ENCODE measurements at regions not wholly inside any gene's neighbourhood (a gene's known extent, or its start where the extent isn't known, plus 50 kb on each side); places are given as distances from the start of the nearest gene placed in this dataset.
"Not testable (repeated sequence)": the region's sequence is repeated elsewhere in the genome, so short reads cannot be mapped to it uniquely, and the experiment has no call there.

DNA sequence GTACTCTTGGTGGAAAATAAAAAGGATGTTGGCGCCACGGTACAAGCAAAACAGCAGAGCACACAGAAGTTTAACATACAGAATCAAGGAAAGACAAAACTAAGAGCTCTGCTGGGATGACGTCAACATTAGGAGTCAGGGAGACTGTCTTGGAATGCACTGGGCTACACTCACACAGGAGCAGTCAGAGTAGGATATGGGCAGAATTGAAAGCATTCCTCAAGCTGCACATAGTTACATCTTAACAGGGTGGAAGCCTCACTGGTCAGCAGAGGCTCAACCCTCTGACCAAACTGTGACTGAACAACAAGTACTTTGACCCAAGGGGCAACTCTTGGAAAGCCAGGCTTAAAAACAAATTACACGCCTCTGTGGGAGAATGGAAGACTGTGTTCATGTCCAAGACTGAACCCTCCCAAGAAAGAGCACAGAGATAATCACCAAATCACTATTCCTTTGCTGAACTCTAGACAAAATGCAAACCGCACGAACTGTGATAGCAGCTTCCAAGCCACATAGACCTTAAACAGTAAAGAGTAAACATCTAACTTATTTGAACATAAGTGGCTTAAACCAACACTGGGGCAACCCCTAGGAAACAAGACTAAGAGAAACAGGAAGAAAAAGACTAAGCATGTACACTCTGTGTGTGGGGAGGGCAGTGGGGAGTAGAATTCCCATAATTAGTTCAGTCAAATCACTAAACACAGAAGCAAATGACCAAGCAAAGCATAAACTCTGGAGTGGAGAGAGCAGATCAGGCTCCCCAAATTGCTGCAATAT, 772.7 kb downstream of the PRELID2 start:
- DNase-seq: no peak

DNA sequence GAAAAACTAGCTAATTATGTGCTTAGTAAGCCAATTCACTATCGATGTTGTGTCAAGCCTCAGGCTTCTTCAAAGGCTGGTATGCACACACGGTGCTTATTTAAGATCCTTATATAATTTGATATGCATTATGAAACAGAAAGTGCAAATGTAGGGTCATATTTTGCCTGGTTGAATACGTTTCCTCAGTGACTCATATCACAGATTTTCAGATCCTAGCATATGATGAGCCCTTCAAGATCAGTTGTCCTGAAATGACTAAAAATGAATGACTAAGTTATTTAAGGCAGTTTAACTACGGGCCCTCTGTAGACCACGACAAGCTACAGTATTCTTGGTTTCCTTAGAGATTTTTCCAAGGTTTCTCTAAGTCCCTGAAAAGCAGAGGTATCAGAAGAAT, 778.3 kb downstream of the PRELID2 start:
- no peak for DNase-seq

DNA sequence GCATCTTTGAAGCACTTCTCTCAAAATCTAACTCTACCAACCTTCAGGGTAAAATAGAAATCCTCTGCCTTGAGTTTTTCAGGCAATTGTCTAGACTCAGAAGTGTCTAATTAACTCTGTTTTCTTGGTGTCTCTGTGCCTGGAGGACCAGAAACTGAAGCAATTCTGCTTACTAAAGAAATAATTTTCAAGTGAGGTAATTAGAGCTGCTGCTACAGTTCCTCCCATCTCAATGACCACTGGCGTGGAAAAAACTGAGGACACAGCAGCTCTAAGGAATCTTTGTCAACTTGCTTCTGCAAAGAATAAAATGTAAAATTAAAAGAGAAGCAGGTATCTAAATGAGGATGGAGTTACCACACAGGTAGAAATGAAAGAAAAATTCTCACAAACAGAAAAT, 785.0 kb downstream of the PRELID2 start:
- no peak for DNase-seq

DNA sequence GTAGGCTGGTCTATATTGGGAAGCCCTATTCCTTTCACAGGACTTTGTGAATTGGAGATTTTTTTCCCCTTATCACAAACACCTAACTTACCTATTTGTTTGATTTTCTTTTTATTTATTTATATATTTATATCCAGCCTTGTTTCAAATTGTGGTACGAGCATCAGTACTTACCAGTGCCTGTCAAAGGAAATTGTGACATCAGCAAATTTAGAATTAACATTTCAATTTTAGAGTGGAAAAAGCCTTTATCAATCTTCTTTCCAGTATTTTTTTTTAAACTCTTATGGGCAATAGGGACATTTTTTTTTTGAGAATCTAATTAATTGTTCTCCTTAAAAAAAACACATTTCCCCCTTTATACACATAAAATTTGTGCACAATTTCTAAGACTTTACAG, 790.2 kb downstream of the PRELID2 start:
- no peak for DNase-seq

DNA sequence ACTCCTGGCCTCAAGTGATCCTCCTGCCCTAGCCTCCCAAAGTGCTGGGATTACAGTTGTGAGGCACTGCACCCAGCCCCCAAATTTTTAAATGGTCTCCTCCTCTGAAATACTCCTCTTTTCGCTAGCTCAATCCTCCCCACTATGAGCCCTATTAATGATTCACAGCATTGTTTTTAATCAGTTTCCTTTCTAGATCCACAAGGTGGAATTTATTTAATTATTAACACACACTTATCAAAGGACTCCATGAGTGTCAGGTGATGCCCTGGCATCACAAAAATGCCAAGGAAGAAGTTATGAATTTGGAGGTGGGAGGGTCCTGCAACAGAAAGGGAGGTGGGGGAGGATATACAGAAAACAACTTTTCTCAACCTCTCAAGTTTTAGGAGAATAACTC, 806.5 kb downstream of the PRELID2 start:
- DNase-seq: no peak

DNA sequence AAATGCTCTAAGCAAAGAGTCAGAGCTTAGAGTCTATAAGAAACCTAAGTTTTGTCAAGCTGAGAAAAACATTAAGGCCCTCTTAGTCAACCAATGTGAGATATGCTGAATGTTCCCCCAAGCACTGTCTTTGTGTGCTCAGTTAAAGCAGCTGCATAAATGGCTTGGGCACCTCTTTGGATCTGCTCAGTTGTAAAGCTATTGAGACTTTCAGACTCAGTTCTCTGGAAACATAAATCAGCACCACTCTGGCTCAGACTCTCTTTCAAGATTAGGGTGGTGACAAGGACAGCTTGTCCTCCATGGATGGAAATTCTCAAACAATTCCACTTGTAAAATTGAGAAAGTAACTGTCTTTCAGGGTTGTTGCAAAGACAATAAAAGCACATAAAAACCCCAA, 807.9 kb downstream of the PRELID2 start:
- DNase-seq: no peak

DNA sequence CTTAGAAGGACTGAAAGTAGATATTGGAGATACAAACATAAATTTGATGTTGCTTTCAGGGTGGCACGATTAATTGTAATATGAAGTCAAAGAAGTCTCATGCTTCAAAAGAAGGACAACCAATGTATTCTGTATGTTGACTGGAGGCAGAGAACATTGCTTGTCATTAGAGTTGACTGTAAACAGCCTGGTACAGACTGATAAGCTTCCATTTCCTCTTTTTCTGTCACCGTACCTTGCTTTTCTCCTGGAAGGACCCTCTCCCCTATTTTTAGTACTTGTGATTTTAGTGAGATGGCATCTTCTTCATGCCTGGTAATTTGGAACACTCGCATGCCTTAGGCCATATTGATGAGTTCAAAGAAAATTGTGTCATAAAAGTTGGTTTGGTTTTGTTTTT, 809.4 kb downstream of the PRELID2 start:
- DNase-seq: no peak

DNA sequence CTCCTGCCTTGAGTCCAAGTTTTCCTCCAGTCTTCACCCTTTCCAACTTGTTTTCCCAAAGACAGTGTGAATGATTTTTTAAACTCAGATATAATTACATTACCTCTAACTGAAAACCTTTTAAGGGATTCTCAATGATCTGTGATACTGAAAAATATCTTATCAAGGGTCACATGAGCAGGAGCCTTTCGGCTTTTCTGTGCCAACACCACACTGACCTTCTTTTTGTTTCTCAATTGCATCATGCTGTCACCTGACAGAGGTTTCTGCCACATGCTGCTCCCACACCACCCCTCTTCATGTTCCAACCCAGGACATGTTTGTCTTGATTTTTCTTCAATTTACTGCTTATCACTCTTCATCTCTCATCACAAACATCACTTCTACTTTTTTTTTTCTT, 820.0 kb downstream of the PRELID2 start:
- no peak for DNase-seq

DNA sequence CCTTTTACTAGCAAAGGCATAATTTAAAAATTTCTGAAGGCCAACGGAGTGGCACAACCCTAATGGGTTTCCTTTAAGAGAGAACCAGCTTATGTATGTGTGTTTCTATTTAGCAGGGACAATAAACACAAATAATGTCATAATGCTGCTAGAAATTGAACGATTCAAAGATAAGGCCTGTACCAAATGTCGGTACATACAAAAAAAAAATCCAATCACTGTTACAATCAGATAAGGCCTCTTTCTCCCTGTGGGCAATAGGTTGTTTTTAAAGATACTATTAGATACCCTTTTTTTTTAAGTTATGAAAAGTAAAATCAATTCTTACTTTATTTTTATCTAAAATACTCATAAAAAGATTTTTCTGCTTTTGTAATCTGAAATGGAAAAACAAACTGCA, 821.0 kb downstream of the PRELID2 start:
- DNase-seq: no peak

DNA sequence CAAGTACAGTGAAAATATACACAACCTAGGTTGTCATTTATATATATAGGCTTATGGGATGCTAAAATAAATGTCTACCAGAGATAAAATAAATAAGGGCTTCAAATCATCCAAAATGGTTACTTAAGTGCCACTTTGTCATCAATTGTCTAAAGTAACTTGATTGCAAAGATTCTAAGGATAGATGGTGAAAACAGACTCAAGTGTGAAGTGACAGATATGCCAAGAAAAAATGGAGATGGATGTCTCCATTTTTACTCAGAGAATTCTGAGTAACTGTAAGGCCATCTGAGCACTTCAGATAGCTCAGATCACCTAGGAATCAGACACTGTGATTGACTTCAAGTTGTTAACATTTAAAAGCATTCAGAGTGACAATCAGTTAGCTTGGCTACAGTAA, 824.3 kb downstream of the PRELID2 start:
- no peak for DNase-seq

DNA sequence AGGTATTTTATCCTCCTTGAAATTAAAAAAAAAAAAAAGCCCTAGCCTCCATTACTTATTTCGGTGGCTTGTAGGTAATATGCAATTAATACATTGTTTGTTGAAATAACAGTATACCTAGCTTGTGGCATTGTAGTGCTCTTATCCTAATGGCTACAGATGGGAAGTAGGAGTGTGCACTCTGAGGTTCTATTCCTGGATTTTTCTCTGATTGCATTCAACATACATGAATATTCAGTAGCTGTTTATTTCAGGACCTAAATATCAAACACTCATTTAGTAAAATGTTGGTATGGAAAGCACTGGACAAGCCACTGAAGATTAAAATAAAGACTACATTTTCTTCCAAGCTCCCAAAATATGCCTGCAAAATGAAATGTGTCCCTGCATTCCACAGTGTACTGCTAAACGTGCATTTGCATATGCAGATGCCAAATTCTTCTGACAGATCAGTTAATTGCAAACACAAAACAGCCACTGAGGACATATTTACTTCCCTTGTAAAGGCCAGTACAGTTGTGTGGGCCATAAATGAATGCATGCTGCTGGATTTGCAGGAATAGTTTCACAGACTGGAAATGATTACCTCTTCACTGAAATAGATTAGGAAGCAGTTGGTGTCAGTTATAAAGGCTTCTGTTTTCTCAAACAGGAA, 826.1 kb downstream of the PRELID2 start:
- no peak for DNase-seq

DNA sequence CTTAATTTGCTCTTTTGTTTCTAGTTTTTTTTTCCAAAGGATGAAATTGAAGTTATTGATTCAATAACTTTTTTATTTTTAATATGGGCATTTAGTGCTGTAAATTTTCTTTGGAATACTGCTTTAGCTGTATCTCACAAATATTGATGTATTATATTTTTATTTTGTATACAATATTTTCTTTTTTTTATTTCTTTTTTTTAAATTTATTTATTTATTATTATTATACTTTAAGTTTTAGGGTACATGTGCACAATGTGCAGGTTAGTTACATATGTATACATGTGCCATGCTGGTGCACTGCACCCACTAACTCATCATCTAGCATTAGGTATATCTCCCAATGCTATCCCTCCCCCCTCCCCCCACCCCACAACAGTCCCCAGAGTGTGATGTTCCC, 823.7 kb downstream of the KCTD16 start:
- DNase-seq: not testable (repeated sequence)

DNA sequence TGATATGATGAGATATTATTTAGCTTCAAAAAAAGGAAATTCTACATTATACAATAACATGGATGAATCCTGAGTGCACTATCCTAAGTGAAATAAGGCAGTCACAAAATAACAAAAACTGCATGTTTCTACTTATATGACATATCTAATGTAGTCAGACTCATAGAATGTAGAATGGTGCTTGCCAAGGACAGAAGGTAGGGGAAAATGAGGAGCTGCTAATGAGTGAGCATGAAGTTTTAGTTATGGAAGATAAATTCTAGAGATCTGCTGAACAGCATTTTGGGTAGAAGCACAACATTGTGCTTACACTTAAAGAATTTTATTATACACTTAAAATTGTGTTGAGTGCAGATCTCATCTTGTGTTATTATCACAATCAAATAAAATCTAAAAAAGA, 812.4 kb downstream of the KCTD16 start:
- DNase-seq: no peak

DNA sequence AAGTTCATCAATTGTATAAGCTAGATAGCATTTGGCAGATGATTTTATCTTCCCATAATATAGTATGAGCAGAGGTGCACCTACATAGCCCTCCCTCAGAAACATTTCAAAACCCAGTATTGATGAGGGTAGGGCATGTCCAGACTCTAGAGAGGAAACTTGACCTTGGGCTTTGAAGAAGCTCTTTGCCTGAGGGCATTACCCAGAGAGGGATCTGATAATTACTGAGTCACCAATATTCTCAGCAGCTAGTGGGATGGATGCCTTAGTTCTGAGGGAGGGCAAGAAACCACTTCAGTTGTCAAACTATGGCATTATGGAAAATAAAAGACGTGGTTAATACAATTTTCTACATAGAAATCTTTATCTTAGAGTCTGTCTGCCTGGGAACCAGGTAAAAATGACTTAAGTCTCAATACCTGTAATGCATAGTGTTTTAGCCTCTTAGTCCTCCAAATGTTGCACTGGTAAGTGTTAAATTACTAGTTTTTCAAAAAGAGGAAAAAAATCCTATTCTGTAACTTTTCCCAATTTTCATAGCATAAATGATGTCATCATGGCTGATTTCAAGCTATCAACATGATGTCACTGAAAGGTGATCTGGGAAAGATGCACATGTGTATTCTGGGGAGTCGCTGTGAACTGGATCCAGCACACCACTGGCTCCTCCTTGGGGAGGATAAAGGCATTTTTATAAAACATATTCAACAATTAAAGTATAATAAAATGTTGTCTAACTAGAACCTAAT, 809.0 kb downstream of the KCTD16 start:
- no peak for DNase-seq

DNA sequence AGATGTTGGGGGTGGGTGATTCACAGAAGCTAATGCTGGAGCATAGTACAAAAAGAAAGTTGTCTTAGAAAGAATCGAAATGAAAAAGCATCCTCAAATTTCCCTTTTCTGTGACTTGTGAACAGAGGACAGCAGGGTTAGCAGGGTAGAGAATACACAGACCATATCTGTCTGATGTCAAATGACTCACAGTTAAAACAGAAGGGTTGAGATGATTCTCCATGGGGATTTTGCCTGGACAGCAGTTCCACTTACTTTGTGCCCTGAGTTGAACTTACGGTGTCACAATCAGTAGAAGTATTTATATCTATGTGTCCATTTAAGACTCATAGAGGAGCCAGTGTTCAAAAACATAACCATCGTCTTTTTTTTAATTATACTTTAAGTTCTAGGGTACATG, 801.6 kb downstream of the KCTD16 start:
- no peak for DNase-seq

DNA sequence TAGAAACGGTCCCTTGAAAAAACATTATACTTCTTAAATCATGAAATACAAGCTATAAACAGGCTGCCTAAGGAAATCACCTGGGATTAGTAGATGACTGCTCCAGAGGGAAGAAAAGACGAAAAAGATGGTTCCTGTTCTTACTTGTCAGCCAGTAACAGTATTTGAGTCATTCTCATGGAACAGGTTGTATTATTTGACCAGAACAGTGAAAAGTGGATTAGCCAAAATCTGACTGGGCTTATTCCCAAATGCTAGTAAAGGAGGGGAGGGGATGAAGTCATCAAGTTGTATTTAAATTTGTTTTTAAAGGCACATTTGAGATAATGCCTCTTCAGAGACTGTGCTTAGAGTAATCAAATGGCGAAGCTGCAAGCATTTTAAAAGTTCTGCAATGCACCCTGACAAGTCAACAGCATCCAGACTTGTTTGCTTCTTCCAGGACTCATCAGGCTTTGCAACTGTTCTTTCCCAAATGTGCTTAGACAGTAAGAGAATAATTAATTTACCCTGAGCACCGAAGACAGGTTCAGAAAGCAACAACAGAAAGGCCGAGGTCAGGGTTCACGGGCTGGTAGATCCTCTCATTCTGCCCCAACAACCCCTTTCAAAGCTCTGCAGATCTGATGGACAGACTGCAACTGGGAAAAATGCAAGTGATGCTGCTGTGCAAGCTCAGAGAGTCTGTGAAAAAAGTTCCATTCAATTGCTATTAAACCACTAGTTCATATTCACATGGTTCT, 800.6 kb downstream of the KCTD16 start:
- DNase-seq: no peak

DNA sequence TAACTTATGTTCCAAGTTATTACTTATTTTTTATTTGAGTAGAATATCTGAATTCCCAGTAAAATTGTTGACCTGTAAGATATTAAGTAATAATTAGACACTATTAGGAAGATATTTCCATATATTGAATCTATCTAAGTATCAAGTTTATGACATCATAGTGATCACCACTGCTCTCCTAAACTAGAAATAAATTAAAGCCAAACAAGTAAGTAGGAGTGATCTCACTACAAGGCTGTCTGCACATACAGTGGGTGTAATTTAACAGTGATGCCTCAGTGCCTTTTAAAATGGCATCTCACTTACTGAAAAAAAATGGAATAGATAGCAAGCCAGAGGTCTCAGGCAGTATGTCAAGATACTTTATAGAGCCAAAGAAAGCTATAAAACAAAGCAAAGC, 789.6 kb downstream of the KCTD16 start:
- no peak for DNase-seq

DNA sequence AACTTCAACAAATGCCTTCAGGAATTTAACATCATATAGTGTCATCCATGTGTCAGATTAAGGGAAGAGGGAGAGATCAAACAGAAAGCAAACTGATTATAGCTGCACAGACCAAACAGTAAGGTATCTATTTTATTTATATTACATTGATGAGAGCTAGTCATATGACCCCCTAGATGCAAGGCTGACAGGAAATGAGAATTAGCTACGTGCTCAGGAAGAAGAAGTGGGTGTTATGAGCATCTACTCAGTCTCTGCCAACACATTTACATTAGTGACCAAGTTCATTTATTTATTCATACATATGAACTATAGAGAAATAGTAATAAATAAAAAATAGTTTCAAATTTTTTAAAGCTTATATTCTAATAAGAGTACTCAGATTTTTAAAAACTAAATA, 787.3 kb downstream of the KCTD16 start:
- DNase-seq: no peak

DNA sequence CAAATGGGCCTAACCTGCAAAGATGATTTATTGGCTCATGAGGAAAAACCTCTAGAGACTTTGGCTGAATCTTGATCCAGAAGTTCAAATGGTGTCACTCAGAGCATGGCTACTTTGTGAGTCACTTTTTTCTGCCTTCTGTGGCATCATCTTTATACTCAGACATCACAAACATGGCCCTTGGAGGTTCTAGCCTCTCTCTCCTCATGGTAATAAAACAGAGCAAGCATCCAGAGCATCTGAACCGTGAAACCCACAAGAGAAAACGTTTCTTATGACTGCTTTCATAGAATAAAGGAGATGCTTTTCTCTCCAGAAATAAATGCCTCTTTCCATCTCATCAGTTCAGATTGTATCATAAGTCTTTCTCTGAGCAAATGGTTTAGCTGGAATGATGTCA, 780.3 kb downstream of the KCTD16 start:
- no peak for DNase-seq

DNA sequence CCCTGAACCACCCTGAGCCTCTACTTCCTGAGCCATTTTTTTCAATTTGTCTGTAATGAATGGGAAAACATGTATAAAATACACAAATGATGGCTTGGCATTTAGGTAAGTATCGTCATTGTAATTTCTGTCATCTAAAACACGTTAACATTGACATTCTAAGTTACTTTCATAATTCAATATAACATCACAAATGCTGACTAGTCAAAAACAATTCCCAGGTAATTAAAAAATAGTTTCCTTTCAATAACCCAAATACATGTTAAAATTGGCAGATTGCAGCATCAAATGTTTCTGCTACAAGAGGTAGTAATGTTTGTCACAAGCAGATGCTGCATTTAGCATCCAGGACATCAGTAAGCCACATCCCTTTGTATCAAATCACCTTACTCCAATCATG, 776.4 kb downstream of the KCTD16 start:
- no peak for DNase-seq

DNA sequence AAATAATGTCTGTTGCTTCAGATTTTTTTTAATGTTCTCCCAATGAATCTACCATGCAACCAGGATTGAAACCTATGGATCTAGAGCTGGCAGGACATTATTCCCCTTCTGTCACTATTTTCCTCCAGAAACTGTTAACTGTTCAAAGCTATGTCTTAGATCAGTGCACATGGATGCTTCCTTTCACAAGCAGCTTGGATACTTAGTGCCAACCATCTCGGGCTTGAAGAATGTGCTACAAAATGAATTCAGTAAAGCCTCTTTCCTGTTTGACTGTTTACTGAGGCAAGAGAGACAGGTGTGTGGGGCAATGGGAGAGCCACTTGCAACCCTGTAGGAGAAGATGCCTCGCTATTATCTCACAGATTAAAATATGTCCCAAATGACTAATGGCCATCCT, 774.8 kb downstream of the KCTD16 start:
- no peak for DNase-seq

DNA sequence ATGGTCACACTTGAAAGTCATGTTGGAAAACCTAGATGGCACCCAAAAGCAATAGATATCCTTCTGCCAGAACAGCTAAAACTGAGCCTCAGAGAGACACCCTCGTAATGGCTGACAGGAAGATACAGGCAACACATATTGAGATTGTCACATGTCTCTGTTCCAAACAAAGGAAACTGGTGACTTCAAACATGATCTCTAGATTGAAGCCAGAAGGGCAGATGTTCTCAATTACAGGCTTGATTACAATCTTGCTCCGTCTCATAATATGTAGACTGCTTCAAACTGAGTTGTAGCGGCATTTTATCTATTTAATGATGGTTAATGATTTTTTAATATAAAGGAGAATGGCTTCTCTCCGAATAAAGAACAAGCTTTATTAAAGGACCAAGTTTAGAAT, 774.3 kb downstream of the KCTD16 start:
- DNase-seq: no peak

DNA sequence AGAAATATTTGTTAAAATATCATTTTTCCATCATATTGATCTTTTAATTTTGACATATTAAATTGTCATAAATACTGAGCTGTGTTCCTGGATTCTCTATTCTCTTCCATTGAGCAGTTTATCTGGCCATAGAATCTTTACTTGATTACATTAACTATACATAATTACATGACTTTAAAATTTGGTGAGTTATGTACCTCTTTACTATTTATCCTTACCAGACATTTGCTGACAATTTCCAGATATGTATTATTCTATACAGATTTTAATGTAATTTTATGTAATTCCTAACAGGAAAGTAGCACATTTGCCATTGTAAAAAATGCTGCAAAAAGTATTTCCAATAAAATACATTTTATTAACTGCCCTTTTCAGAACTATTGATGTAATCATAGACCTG, 770.3 kb downstream of the KCTD16 start:
- DNase-seq: no peak

DNA sequence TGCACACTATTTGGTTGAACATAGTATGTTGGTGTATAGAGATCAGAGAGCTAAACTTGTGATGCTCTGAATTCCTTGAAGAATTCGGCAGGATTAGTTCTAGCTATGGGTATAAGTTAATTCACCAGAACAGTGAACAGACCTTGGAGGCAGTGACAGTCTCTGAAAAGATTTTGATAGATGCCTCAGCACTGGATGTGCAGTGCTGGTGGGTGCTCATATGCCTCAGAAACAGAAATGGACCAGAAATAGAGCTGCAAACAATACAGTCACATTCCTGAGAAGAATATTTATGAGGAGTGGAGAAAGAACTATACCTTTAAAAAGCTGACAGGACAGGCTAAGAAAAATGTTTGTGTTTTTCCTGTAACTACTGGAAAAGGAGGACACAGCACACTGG, 747.7 kb downstream of the KCTD16 start:
- DNase-seq: no peak
